ENCODE measurements at regions not wholly inside any gene's neighbourhood (a gene's known extent, or its start where the extent isn't known, plus 50 kb on each side); places are given as distances from the start of the nearest gene placed in this dataset.

DNA sequence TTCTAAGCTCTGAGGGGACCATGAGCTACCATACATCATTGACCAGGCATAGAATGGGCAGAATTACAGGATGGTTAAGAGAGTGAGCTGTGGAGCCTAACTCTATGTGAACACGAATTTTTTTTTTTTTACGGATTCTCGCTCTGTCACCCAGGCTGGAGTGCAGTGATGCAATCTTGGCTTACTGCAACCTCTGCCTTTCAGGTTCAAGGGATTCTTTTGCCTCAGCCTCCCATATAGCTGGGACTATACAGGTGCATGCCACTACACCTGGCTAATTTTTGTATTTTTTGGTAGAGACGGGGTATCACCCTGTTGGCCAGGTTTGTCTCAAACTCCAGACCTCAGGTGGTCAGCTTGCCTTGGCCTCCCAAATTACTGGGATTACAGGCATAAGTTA is 72.8 kb upstream of the PCAT7 start:
- TF ChIP-seq, protein P1, sequence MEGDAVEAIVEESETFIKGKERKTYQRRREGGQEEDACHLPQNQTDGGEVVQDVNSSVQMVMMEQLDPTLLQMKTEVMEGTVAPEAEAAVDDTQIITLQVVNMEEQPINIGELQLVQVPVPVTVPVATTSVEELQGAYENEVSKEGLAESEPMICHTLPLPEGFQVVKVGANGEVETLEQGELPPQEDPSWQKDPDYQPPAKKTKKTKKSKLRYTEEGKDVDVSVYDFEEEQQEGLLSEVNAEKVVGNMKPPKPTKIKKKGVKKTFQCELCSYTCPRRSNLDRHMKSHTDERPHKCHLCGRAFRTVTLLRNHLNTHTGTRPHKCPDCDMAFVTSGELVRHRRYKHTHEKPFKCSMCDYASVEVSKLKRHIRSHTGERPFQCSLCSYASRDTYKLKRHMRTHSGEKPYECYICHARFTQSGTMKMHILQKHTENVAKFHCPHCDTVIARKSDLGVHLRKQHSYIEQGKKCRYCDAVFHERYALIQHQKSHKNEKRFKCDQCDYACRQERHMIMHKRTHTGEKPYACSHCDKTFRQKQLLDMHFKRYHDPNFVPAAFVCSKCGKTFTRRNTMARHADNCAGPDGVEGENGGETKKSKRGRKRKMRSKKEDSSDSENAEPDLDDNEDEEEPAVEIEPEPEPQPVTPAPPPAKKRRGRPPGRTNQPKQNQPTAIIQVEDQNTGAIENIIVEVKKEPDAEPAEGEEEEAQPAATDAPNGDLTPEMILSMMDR (IDR thresholded peaks at IDR 0.05; ENCODE audit: low read depth, low read length, poor library complexity, severe bottlenecking) = no peak
- TF ChIP-seq EZH2phosphoT487 (IDR thresholded peaks at IDR 0.05; ENCODE audit: borderline replicate concordance, low read length) = no peak
